ENCODE measurements at regions not wholly inside any gene's neighbourhood (a gene's known extent, or its start where the extent isn't known, plus 50 kb on each side); places are given as distances from the start of the nearest gene placed in this dataset.

GRCh38 chr13:72100339-72100738, 233.3 kb upstream of the DACH1 start:
- no peaks in the 10 kb centered on the region for H3K27me3 ChIP-seq (ENCODE audit: control insufficient read depth, insufficient read depth, low read length)
- no peak for DNase-seq
- no peak overlapping the region for H3K27ac ChIP-seq (ENCODE audit: low read length)
- H3K4me3 ChIP-seq (ENCODE audit: low read length) = no peak overlapping the region
- no peaks in the 10 kb centered on the region for H3K36me3 ChIP-seq (ENCODE audit: control insufficient read depth, insufficient read depth, low read length)
- no peaks in the 10 kb centered on the region for H3K9me3 ChIP-seq (ENCODE audit: control insufficient read depth, low read depth, low read length)
- WGBS (ENCODE audit: insufficient coverage, low lambda C conversion rate) = no CpG with 5 or more reads among the region's 2 CpGs
- H3K4me1 ChIP-seq (ENCODE audit: control insufficient read depth, insufficient read depth, low read length) = no peaks in the 10 kb centered on the region

- DNase-seq = no peak
- no peak overlapping the region for H3K4me3 ChIP-seq (ENCODE audit: low read length)
- H3K27ac ChIP-seq (ENCODE audit: low read length) = no peak overlapping the region
- no peaks in the 10 kb centered on the region for H3K4me1 ChIP-seq (ENCODE audit: control insufficient read depth, insufficient read depth, low read length)
- no peaks in the 10 kb centered on the region for H3K9me3 ChIP-seq (ENCODE audit: control insufficient read depth, low read depth, low read length)
- H3K36me3 ChIP-seq (ENCODE audit: control insufficient read depth, insufficient read depth, low read length) = no peaks in the 10 kb centered on the region
- H3K27me3 ChIP-seq (ENCODE audit: control insufficient read depth, insufficient read depth, low read length) = no peaks in the 10 kb centered on the region
Observed at GRCh38 chr13:72097568-72097967, 230.6 kb upstream of the DACH1 start.

GRCh38 chr13:72093262-72093661, 226.3 kb upstream of the DACH1 start:
- Histone ChIP-seq H3K36me3 (ENCODE audit: control insufficient read depth, insufficient read depth, low read length) (no peaks in the 10 kb centered on the region), H3K4me3 (ENCODE audit: low read length) (no peak overlapping the region), H3K9me3 (ENCODE audit: control insufficient read depth, low read depth, low read length) (no peaks in the 10 kb centered on the region), H3K4me1 (ENCODE audit: control insufficient read depth, insufficient read depth, low read length) (no peaks in the 10 kb centered on the region), H3K27ac (ENCODE audit: low read length) (no peak overlapping the region), H3K27me3 (ENCODE audit: control insufficient read depth, insufficient read depth, low read length) (no peaks in the 10 kb centered on the region)
- 86% methylated on average over 1 of the region's 2 CpGs for WGBS (ENCODE audit: insufficient coverage, low lambda C conversion rate)
- DNase-seq = no peak

GRCh38 chr13:72074663-72075062, 207.7 kb upstream of the DACH1 start:
- H3K36me3 ChIP-seq (ENCODE audit: control insufficient read depth, insufficient read depth, low read length) = no peaks in the 10 kb centered on the region

GRCh38 chr13:72072261-72072660, 205.3 kb upstream of the DACH1 start:
- DNase-seq = no peak
- WGBS (ENCODE audit: insufficient coverage, low lambda C conversion rate) = no CpG with 5 or more reads among the region's 2 CpGs
- H3K27ac ChIP-seq (ENCODE audit: low read length) = no peak overlapping the region
- H3K4me3 ChIP-seq (ENCODE audit: low read length) = no peak overlapping the region
- H3K9me3 ChIP-seq (ENCODE audit: control insufficient read depth, low read depth, low read length) = no peaks in the 10 kb centered on the region
- H3K4me1 ChIP-seq (ENCODE audit: control insufficient read depth, insufficient read depth, low read length) = no peaks in the 10 kb centered on the region
- H3K27me3 ChIP-seq (ENCODE audit: control insufficient read depth, insufficient read depth, low read length) = no peaks in the 10 kb centered on the region
- no peaks in the 10 kb centered on the region for H3K36me3 ChIP-seq (ENCODE audit: control insufficient read depth, insufficient read depth, low read length)

More at GRCh38 chr13:72074663-72075062, 207.7 kb upstream of the DACH1 start:
- Histone ChIP-seq H3K27me3 (ENCODE audit: control insufficient read depth, insufficient read depth, low read length) (no peaks in the 10 kb centered on the region), H3K4me1 (ENCODE audit: control insufficient read depth, insufficient read depth, low read length) (no peaks in the 10 kb centered on the region), H3K9me3 (ENCODE audit: control insufficient read depth, low read depth, low read length) (no peaks in the 10 kb centered on the region), H3K4me3 (ENCODE audit: low read length) (no peak overlapping the region), H3K27ac (ENCODE audit: low read length) (no peak overlapping the region)
- WGBS (ENCODE audit: insufficient coverage, low lambda C conversion rate) = no CpG with 5 or more reads among the region's 3 CpGs
- no peak for DNase-seq

GRCh38 chr13:72071713-72072112, 204.7 kb upstream of the DACH1 start:
- no peak for DNase-seq
- Histone ChIP-seq H3K4me3 (ENCODE audit: low read length) (no peak overlapping the region), H3K36me3 (ENCODE audit: control insufficient read depth, insufficient read depth, low read length) (no peaks in the 10 kb centered on the region), H3K4me1 (ENCODE audit: control insufficient read depth, insufficient read depth, low read length) (no peaks in the 10 kb centered on the region), H3K27ac (ENCODE audit: low read length) (no peak overlapping the region), H3K27me3 (ENCODE audit: control insufficient read depth, insufficient read depth, low read length) (no peaks in the 10 kb centered on the region), H3K9me3 (ENCODE audit: control insufficient read depth, low read depth, low read length) (no peaks in the 10 kb centered on the region)
- WGBS (ENCODE audit: insufficient coverage, low lambda C conversion rate) = no CpG with 5 or more reads among the region's 4 CpGs

- no peaks in the 10 kb centered on the region for H3K9me3 ChIP-seq (ENCODE audit: control insufficient read depth, low read depth, low read length)
- no peaks in the 10 kb centered on the region for H3K36me3 ChIP-seq (ENCODE audit: control insufficient read depth, insufficient read depth, low read length)
- H3K4me1 ChIP-seq (ENCODE audit: control insufficient read depth, insufficient read depth, low read length) = no peaks in the 10 kb centered on the region
- H3K27ac ChIP-seq (ENCODE audit: low read length) = no peak overlapping the region
- no peak overlapping the region for H3K4me3 ChIP-seq (ENCODE audit: low read length)
- DNase-seq = no peak
- no CpG with 5 or more reads among the region's 7 CpGs for WGBS (ENCODE audit: insufficient coverage, low lambda C conversion rate)
- H3K27me3 ChIP-seq (ENCODE audit: control insufficient read depth, insufficient read depth, low read length) = no peaks in the 10 kb centered on the region
Observed at GRCh38 chr13:72062566-72062965, 195.6 kb upstream of the DACH1 start.

- DNase-seq = no peak
- Histone ChIP-seq H3K27me3 (ENCODE audit: control insufficient read depth, insufficient read depth, low read length) (no peaks in the 10 kb centered on the region), H3K9me3 (ENCODE audit: control insufficient read depth, low read depth, low read length) (no peaks in the 10 kb centered on the region), H3K27ac (ENCODE audit: low read length) (no peak overlapping the region), H3K36me3 (ENCODE audit: control insufficient read depth, insufficient read depth, low read length) (no peaks in the 10 kb centered on the region), H3K4me1 (ENCODE audit: control insufficient read depth, insufficient read depth, low read length) (no peaks in the 10 kb centered on the region), H3K4me3 (ENCODE audit: low read length) (no peak overlapping the region)
- WGBS (ENCODE audit: insufficient coverage, low lambda C conversion rate) = no CpG with 5 or more reads among the region's 2 CpGs
Observed at GRCh38 chr13:72061613-72062012, 194.6 kb upstream of the DACH1 start.

- DNase-seq = no peak
- no peaks in the 10 kb centered on the region for H3K9me3 ChIP-seq (ENCODE audit: control insufficient read depth, low read depth, low read length)
- no peak overlapping the region for H3K27ac ChIP-seq (ENCODE audit: low read length)
- H3K36me3 ChIP-seq (ENCODE audit: control insufficient read depth, insufficient read depth, low read length) = no peaks in the 10 kb centered on the region
- no peaks in the 10 kb centered on the region for H3K4me1 ChIP-seq (ENCODE audit: control insufficient read depth, insufficient read depth, low read length)
- no peaks in the 10 kb centered on the region for H3K27me3 ChIP-seq (ENCODE audit: control insufficient read depth, insufficient read depth, low read length)
- WGBS (ENCODE audit: insufficient coverage, low lambda C conversion rate) = 20% methylated on average over 1 of the region's 3 CpGs
- no peak overlapping the region for H3K4me3 ChIP-seq (ENCODE audit: low read length)
Observed at GRCh38 chr13:72050251-72050650, 183.2 kb upstream of the DACH1 start.

- no peak overlapping the region for H3K27ac ChIP-seq (ENCODE audit: low read length)
- H3K27me3 ChIP-seq (ENCODE audit: control insufficient read depth, insufficient read depth, low read length) = no peaks in the 10 kb centered on the region
- no peaks in the 10 kb centered on the region for H3K9me3 ChIP-seq (ENCODE audit: control insufficient read depth, low read depth, low read length)
- no peak for DNase-seq
- no peaks in the 10 kb centered on the region for H3K36me3 ChIP-seq (ENCODE audit: control insufficient read depth, insufficient read depth, low read length)
- H3K4me1 ChIP-seq (ENCODE audit: control insufficient read depth, insufficient read depth, low read length) = no peaks in the 10 kb centered on the region
- H3K4me3 ChIP-seq (ENCODE audit: low read length) = no peak overlapping the region
- WGBS (ENCODE audit: insufficient coverage, low lambda C conversion rate) = 100% methylated on average over 1 of the region's 4 CpGs
Observed at GRCh38 chr13:72043366-72043765, 176.4 kb upstream of the DACH1 start.

- no peak for DNase-seq
- H3K9me3 ChIP-seq (ENCODE audit: control insufficient read depth, low read depth, low read length) = no peaks in the 10 kb centered on the region
- no peaks in the 10 kb centered on the region for H3K27me3 ChIP-seq (ENCODE audit: control insufficient read depth, insufficient read depth, low read length)
- no peaks in the 10 kb centered on the region for H3K36me3 ChIP-seq (ENCODE audit: control insufficient read depth, insufficient read depth, low read length)
- H3K27ac ChIP-seq (ENCODE audit: low read length) = no peak overlapping the region
- no peaks in the 10 kb centered on the region for H3K4me1 ChIP-seq (ENCODE audit: control insufficient read depth, insufficient read depth, low read length)
- 70% methylated on average over 2 of the region's 2 CpGs for WGBS (ENCODE audit: insufficient coverage, low lambda C conversion rate)
- H3K4me3 ChIP-seq (ENCODE audit: low read length) = no peak overlapping the region
Observed at GRCh38 chr13:72041165-72041564, 174.2 kb upstream of the DACH1 start.

All from large intestine (tissue), 3 donors.